Effector memory CD8-positive, alpha-beta T cell (primary cell): ENCODE measurements at regions not wholly inside any gene's neighbourhood (a gene's known extent, or its start where the extent isn't known, plus 50 kb on each side); places are given as distances from the start of the nearest gene placed in this dataset.
"Not testable (repeated sequence)": the region's sequence is repeated elsewhere in the genome, so short reads cannot be mapped to it uniquely, and the experiment has no call there.

Experiments
- ATAC-seq: fragments of 150-1000 bp; cut with Tn5 transposase; replicated peaks from 2 replicates; pipeline ENCODE4 v1.10.0; 2021; ENCODE audit warnings: mild to moderate bottlenecking, moderate library complexity
- DNase-seq, 3 experiments: peaks; one replicate each; pipeline ENCODE4 v3.0.0; 2021
- H3K27ac Mint-ChIP-seq, 2 donors: one replicate each; pipeline ENCODE4 v1.8.0; 2022; ENCODE audit warnings: mild to moderate bottlenecking in 2 of 2, mixed read lengths in 2 of 2, moderate library complexity in 2 of 2
- H3K27me3 Mint-ChIP-seq, 2 donors: one replicate each; pipeline ENCODE4 v1.8.0; 2022; ENCODE audit warnings: mixed read lengths in 2 of 2
- H3K36me3 Mint-ChIP-seq: one replicate; pipeline ENCODE4 v1.8.0; 2022; ENCODE audit warnings: mild to moderate bottlenecking, moderate library complexity, mixed read lengths; ENCODE audit not compliant: insufficient read depth
- H3K4me1 Mint-ChIP-seq, 2 donors: one replicate each; pipeline ENCODE4 v1.8.0; 2022; ENCODE audit warnings: low read depth in 2 of 2, mixed read lengths in 2 of 2
- H3K4me3 Mint-ChIP-seq, 2 donors: one replicate each; pipeline ENCODE4 v1.8.0; 2022; ENCODE audit warnings: mild to moderate bottlenecking in 2 of 2, mixed read lengths in 2 of 2, moderate library complexity in 2 of 2
- H3K9me3 Mint-ChIP-seq, 2 donors: one replicate each; pipeline ENCODE4 v1.8.0; 2022; ENCODE audit warnings: mixed read lengths in 2 of 2

GRCh38 chr2:109681633-109682380, 67.6 kb downstream of the SOWAHC start:
- peaks cover 4% of the 10 kb centered on the region for H3K36me3 Mint-ChIP-seq
- ATAC-seq, result no peak
- no peak overlapping the region for H3K4me3 Mint-ChIP-seq
- no peak overlapping the region for H3K27ac Mint-ChIP-seq
- no peaks in the 10 kb centered on the region for H3K4me1 Mint-ChIP-seq
- peaks cover 22 to 45% of the 10 kb centered on the region in 2 donors for H3K27me3 Mint-ChIP-seq
- H3K9me3 Mint-ChIP-seq, result no peaks in the 10 kb centered on the region
- DNase-seq, result no peak

DNA sequence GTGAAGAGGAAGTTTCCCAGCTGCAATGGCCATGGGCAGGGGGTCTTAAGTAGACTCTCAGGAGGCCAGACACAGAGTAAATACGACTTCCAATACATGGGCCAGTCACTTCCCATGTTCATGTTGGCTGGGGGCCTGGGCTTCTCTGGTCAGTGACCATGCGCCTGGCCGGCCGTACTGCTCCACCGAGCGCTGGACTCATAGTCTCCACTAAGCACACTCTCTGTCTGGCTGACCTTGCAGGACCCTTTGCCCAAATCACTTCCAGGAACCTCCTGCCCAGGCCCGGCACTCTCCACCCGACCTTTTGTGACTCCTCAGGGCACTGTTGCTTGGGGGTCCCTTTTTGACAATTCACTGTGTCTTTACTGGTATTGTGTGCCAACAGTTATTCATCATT, 69.3 kb downstream of the SOWAHC start:
- Mint-ChIP-seq H3K27me3 (peaks cover 12 to 37% of the 10 kb centered on the region in 2 donors), H3K9me3 (no peaks in the 10 kb centered on the region), H3K4me3 (no peak overlapping the region), H3K36me3 (peaks cover 4% of the 10 kb centered on the region), H3K27ac (no peak overlapping the region), H3K4me1 (no peaks in the 10 kb centered on the region)
- DNase-seq (no peak), ATAC-seq (no peak)

DNA sequence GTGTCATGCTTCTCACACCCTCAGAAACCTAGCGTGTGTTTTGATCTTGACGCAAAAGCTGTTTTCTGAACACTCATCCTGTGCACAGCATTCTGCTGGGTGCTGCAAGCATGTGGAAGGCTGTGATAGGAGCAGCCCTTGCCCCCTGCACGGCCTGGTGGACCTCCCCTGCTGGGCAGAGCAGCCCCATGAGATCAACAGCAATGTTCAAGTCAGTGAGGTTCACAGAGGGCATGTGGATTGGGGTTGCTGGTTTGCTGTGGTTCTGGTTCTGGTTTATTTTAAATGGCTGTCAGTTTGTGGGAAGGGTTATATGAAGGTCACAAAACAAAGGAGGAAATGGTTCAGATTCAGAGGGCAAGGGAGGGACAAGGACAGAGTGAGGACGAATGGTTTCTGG, 71.3 kb downstream of the SOWAHC start:
- ATAC-seq, result no peak
- no peaks in the 10 kb centered on the region for H3K4me1 Mint-ChIP-seq
- H3K36me3 Mint-ChIP-seq, result peaks cover 4% of the 10 kb centered on the region
- no peak overlapping the region for H3K27ac Mint-ChIP-seq
- no peak overlapping the region for H3K4me3 Mint-ChIP-seq
- H3K9me3 Mint-ChIP-seq, result no peaks in the 10 kb centered on the region
- peaks cover 6 to 23% of the 10 kb centered on the region in 2 donors for H3K27me3 Mint-ChIP-seq
- no peak for DNase-seq

- no peaks in the 10 kb centered on the region for H3K9me3 Mint-ChIP-seq
- peaks cover 4% of the 10 kb centered on the region for H3K36me3 Mint-ChIP-seq
- ATAC-seq (no peak), DNase-seq (no peak)
- H3K4me3 Mint-ChIP-seq, result no peak overlapping the region
- no peaks in the 10 kb centered on the region for H3K4me1 Mint-ChIP-seq
- no peak overlapping the region for H3K27ac Mint-ChIP-seq
- H3K27me3 Mint-ChIP-seq, result peaks cover 6 to 23% of the 10 kb centered on the region in 2 donors
These were observed 72.8 kb downstream of the SOWAHC start for GRCh38 chr2:109686921-109687320.

GRCh38 chr2:109689182-109689930, 75.2 kb downstream of the SOWAHC start:
- DNase-seq, result no peak
- no peak for ATAC-seq
- Mint-ChIP-seq H3K36me3 (peaks cover 2% of the 10 kb centered on the region), H3K4me3 (no peak overlapping the region), H3K27me3 (peaks cover 0 to 17% of the 10 kb centered on the region in 2 donors), H3K27ac (no peak overlapping the region), H3K4me1 (peaks cover 0 to 3% of the 10 kb centered on the region in 2 donors), H3K9me3 (no peaks in the 10 kb centered on the region)

- no peak for ATAC-seq
- no peaks in the 10 kb centered on the region for H3K9me3 Mint-ChIP-seq
- H3K27ac Mint-ChIP-seq, result no peak overlapping the region
- peaks cover 4 to 21% of the 10 kb centered on the region in 2 donors for H3K27me3 Mint-ChIP-seq
- no peak for DNase-seq
- H3K4me3 Mint-ChIP-seq, result no peak overlapping the region
- peaks cover 2% of the 10 kb centered on the region for H3K36me3 Mint-ChIP-seq
- H3K4me1 Mint-ChIP-seq, result peaks cover 0 to 3% of the 10 kb centered on the region in 2 donors
These were observed 75.8 kb downstream of the SOWAHC start for GRCh38 chr2:109689973-109690372.

- ATAC-seq (no peak), DNase-seq (no peak)
- H3K9me3 Mint-ChIP-seq, result no peaks in the 10 kb centered on the region
- H3K4me1 Mint-ChIP-seq, result peaks cover 0 to 3% of the 10 kb centered on the region in 2 donors
- H3K27me3 Mint-ChIP-seq, result peaks cover 8 to 21% of the 10 kb centered on the region in 2 donors
- H3K4me3 Mint-ChIP-seq, result no peak overlapping the region
- peaks cover 2% of the 10 kb centered on the region for H3K36me3 Mint-ChIP-seq
- H3K27ac Mint-ChIP-seq, result no peak overlapping the region
These were observed 76.3 kb downstream of the SOWAHC start for GRCh38 chr2:109690457-109690821.

GRCh38 chr2:109690822-109691541, 76.8 kb downstream of the SOWAHC start:
- H3K36me3 Mint-ChIP-seq, result peaks cover 2% of the 10 kb centered on the region
- peaks cover 0 to 3% of the 10 kb centered on the region in 2 donors for H3K4me1 Mint-ChIP-seq
- DNase-seq (no peak), ATAC-seq (no peak)
- no peak overlapping the region for H3K4me3 Mint-ChIP-seq
- H3K27ac Mint-ChIP-seq, result no peak overlapping the region
- no peaks in the 10 kb centered on the region for H3K9me3 Mint-ChIP-seq
- H3K27me3 Mint-ChIP-seq, result peaks cover 9 to 25% of the 10 kb centered on the region in 2 donors

DNA sequence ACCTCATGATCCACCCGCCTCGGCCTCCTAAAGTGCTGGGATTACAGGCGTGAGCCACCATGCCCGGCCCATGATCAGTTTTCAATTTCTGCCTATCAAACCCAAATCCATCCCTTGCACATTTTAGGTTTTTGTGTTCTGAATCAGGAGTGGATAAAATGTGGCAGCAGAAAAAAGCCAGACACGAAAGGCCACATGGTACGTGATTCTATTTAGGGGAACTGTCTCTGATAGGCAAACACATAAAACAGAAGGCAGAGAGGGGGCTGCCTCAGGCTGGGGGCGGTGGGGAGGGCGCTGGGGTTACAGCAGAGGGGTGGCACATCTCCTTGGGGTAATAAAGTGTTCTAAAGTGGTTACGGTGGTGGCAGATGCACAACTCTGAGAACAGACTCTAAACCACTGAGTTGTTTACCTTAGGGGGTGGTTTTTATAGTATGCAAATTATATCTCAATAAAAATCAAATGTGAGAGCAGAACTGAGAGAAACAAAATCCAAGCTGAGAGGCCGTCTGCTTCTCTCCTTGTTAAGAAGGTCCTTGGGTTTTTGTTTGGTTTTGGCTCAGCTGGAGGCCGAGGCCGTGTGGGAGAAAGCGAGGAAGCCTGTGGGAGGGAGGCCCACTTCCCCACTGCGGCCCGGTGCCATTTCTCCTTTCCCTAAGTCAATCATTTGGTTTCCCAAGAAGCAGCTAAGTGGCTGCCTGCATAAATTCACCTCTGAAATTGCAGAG, 78.0 kb downstream of the SOWAHC start:
- H3K36me3 Mint-ChIP-seq, result peaks cover 2% of the 10 kb centered on the region
- H3K27me3 Mint-ChIP-seq, result peaks cover 9 to 30% of the 10 kb centered on the region in 2 donors
- peaks cover 0 to 3% of the 10 kb centered on the region in 2 donors for H3K4me1 Mint-ChIP-seq
- DNase-seq (no peak), ATAC-seq (no peak)
- H3K9me3 Mint-ChIP-seq, result no peaks in the 10 kb centered on the region
- H3K27ac Mint-ChIP-seq, result no peak overlapping the region
- no peak overlapping the region for H3K4me3 Mint-ChIP-seq

- H3K4me3 Mint-ChIP-seq, ATAC-seq, H3K9me3 Mint-ChIP-seq, H3K36me3 Mint-ChIP-seq, H3K27ac Mint-ChIP-seq, DNase-seq, H3K4me1 Mint-ChIP-seq: not testable (repeated sequence)
- H3K27me3 Mint-ChIP-seq, result peaks cover 9 to 24% of the 10 kb centered on the region in 2 donors
These were observed 78.7 kb downstream of the SOWAHC start for GRCh38 chr2:109692831-109693230.

DNA sequence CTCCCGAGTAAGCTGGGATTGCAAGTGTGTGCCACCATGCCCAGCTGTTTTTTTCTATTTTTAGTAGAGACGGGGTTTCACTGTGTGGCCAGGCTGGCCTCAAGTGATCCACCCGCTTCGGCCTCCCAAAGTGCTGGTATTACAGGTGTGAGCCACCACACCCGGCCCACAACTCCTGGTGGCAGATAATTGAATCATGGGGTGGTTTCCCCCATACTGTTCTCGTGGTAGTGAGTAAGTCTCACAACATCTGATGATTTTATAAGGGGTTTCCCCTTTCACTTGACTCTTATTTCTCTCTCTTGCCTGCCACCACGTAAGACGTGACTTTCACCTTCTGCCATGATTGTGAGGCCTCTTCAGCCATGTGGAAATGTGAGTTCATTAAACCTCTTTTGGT, 79.1 kb downstream of the SOWAHC start:
- H3K27ac Mint-ChIP-seq, H3K9me3 Mint-ChIP-seq, H3K4me3 Mint-ChIP-seq, ATAC-seq, DNase-seq, H3K4me1 Mint-ChIP-seq, H3K36me3 Mint-ChIP-seq: not testable (repeated sequence)
- H3K27me3 Mint-ChIP-seq, result peaks cover 9 to 24% of the 10 kb centered on the region in 2 donors

DNA sequence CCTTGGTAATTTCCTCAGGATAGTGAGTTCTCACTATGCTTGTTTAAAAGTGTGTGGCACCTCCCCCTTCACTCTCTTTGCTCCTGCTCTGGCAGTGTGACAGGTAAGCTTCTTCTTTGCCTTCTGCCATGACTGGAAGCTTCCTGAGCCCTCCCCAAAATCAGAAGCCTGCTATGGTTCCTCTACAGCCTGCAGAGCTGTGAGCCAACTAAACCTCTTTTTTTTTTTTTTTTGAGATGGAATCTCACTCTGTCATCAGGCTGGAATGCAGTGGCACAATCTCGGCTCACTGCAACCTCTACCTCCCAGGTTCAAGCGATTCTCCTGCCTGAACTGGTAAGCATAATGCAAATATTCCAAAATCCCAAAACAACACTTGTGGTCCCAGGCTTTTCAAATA, 80.0 kb downstream of the SOWAHC start:
- no peaks in the 10 kb centered on the region for H3K9me3 Mint-ChIP-seq
- ATAC-seq (no peak), DNase-seq (no peak)
- H3K27ac Mint-ChIP-seq, result no peak overlapping the region
- peaks cover 2% of the 10 kb centered on the region for H3K36me3 Mint-ChIP-seq
- no peak overlapping the region for H3K4me3 Mint-ChIP-seq
- peaks cover 17 to 32% of the 10 kb centered on the region in 2 donors for H3K27me3 Mint-ChIP-seq
- H3K4me1 Mint-ChIP-seq, result peaks cover 0 to 3% of the 10 kb centered on the region in 2 donors

- Mint-ChIP-seq H3K36me3 (peaks cover 2% of the 10 kb centered on the region), H3K27ac (no peak overlapping the region), H3K27me3 (peaks cover 24 to 43% of the 10 kb centered on the region in 2 donors), H3K4me1 (peaks cover 0 to 3% of the 10 kb centered on the region in 2 donors), H3K9me3 (no peaks in the 10 kb centered on the region), H3K4me3 (no peak overlapping the region)
- DNase-seq, result no peak
- no peak for ATAC-seq
These were observed 81.1 kb downstream of the SOWAHC start for GRCh38 chr2:109695290-109695689.
